ENCODE measurements at regions not wholly inside any gene's neighbourhood (a gene's known extent, or its start where the extent isn't known, plus 50 kb on each side); places are given as distances from the start of the nearest gene placed in this dataset.

GRCh38 chr14:86896701-86897100, 1096.3 kb downstream of the GALC start:
- Histone ChIP-seq H3K4me1 (ENCODE audit: insufficient read depth, low read length) (peaks cover 72% of the 10 kb centered on the region), H3K4me2 (ENCODE audit: low read depth, low read length) (no peak overlapping the region), H3K9ac (ENCODE audit: insufficient read depth, low read depth, low read length) (no peak overlapping the region), H3K27ac (ENCODE audit: extremely low read length, insufficient read depth, low read length) (no peak overlapping the region), H3K36me3 (replicated peaks in 1 of 2; ENCODE audit: control insufficient read depth in 1 of 2, insufficient read depth in 2 of 2, low read length in 2 of 2) (no peaks in the 10 kb centered on the region), H4K20me1 (ENCODE audit: insufficient read depth, low read length) (no peaks in the 10 kb centered on the region), H3K4me3 (replicated peaks in 1 of 3; ENCODE audit: insufficient read depth in 1 of 3, low read depth in 2 of 3, low read length in 3 of 3) (no peak overlapping the region), H3K79me2 (ENCODE audit: insufficient read depth, low read length) (no peaks in the 10 kb centered on the region), H2AFZ (ENCODE audit: low read length) (no peak overlapping the region), H3K9me3 (ENCODE audit: low read length) (no peaks in the 10 kb centered on the region), H3K27me3 (ENCODE audit: control insufficient read depth in 1 of 2, insufficient read depth in 2 of 2, low read length in 2 of 2) (no peaks in the 10 kb centered on the region)
- BruUV-seq (replicated peaks): no TSS peak
- POLR2A ChIA-PET: no interaction called here
- DNase-seq (ENCODE audit: low spot score) (peak; percentile 10), FAIRE-seq (no peak), ATAC-seq (no peak)
- intact Hi-C loops (cut with micrococcal nuclease; ENCODE audit: unreplicated experiment) (loop anchor here (5.0 to 10.0 kb wide), 3 partner anchors 99 to 222 kb away; no protein-coding TSS in a partner anchor), in situ Hi-C loops (cut with HindIII; ENCODE audit: extremely low pct_ligation_motif_present, low pct_unique_long_range_greater_than_20kb) (loop anchor here (10.0 kb wide), 2 partner anchors 102 to 172 kb away; no protein-coding TSS in a partner anchor)
- CTCF ChIA-PET (ENCODE audit: low intra/inter-chr PET ratio, low total read pairs): no interaction called here
- TF ChIP-seq ZNF619 (CRISPR knock-in tag; IDR thresholded peaks at IDR 0.05): no peak
- TF ChIP-seq TBP (CRISPR knock-in tag; IDR thresholded peaks at IDR 0.05): no peak
- TF ChIP-seq ZNF549 (CRISPR knock-in tag; IDR thresholded peaks at IDR 0.05): no peak
- TF ChIP-seq REPIN1 (CRISPR knock-in tag; IDR thresholded peaks at IDR 0.05; ENCODE audit: borderline replicate concordance, low read depth): no peak
- TF ChIP-seq FOXJ3 (CRISPR knock-in tag; IDR thresholded peaks at IDR 0.05; ENCODE audit: borderline replicate concordance): no peak
- no peak for TF ChIP-seq CREBL2 (CRISPR knock-in tag; IDR thresholded peaks at IDR 0.05; ENCODE audit: borderline replicate concordance)
- WGBS (ENCODE audit: low lambda C conversion rate): 91% methylated on average over 4 of the region's 4 CpGs

DNA sequence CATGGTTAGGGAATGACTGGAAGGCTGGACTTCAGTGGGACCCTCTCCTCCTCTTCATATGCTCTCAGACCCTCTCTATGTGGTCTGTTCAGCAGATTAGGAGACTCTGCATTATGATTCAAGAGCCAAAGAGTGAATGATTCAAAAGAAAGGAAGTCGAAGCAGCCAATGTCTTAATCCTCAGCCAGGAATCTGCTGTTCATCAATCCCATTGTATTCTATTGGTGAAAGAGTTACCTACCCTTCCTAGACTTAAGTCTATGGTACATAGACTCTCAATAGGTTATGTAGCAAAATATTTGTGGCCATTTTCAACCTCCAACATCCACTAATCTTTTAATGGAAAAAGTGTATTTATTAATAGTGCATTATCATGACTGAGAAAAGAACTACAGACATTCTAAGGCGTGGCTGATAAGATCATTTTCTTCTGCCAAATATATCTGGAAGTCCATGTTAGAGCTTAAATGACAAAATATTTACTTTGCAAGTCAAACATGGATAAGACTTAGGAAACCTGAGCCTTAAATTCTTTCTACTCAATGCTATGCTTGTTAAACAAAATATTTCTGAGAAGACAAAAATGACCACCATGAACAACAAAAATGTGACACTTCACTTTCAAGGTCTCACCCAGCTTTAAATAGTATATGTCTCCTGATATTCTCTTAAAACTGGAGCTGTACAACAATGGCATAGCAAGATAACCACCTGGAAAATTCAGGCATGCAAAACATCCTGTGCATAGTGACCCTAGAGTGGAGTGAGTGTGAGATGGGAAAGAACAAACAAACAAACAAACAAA, 1100.6 kb downstream of the GALC start:
- intact Hi-C loops (cut with micrococcal nuclease; ENCODE audit: unreplicated experiment) (loop anchor here (10.0 kb wide), 1 partner anchor 218 kb away; no protein-coding TSS in a partner anchor), in situ Hi-C loops (cut with HindIII; ENCODE audit: extremely low pct_ligation_motif_present, low pct_unique_long_range_greater_than_20kb) (loop anchor here (10.0 kb wide), 2 partner anchors 98 to 168 kb away; no protein-coding TSS in a partner anchor)
- ChIA-PET CTCF (ENCODE audit: low intra/inter-chr PET ratio, low total read pairs) (no interaction called here), POLR2A (no interaction called here)
- no peaks in the 10 kb centered on the region for H3K79me2 ChIP-seq (ENCODE audit: insufficient read depth, low read length)
- ATAC-seq (peak; percentile 81), DNase-seq (ENCODE audit: low spot score) (peak; percentile 79), FAIRE-seq (peak; percentile 36)
- no peaks in the 10 kb centered on the region for H3K9me3 ChIP-seq (ENCODE audit: low read length)
- H3K9ac ChIP-seq (ENCODE audit: insufficient read depth, low read depth, low read length): no peak overlapping the region
- H3K4me3 ChIP-seq (replicated peaks in 1 of 3; ENCODE audit: insufficient read depth in 1 of 3, low read depth in 2 of 3, low read length in 3 of 3): no peak overlapping the region
- no peak overlapping the region for H2AFZ ChIP-seq (ENCODE audit: low read length)
- no peaks in the 10 kb centered on the region for H3K36me3 ChIP-seq (replicated peaks in 1 of 2; ENCODE audit: control insufficient read depth in 1 of 2, insufficient read depth in 2 of 2, low read length in 2 of 2)
- H3K27ac ChIP-seq (ENCODE audit: extremely low read length, insufficient read depth, low read length): peak overlapping the region; percentile 24
- H3K4me2 ChIP-seq (ENCODE audit: low read depth, low read length): peak overlapping the region; percentile 9; the same call in 1 of the 2 replicates
- no peaks in the 10 kb centered on the region for H3K27me3 ChIP-seq (ENCODE audit: control insufficient read depth in 1 of 2, insufficient read depth in 2 of 2, low read length in 2 of 2)
- no peaks in the 10 kb centered on the region for H4K20me1 ChIP-seq (ENCODE audit: insufficient read depth, low read length)
- 9% methylated on average over 2 of the region's 2 CpGs for WGBS (ENCODE audit: low lambda C conversion rate)
- peaks cover 56% of the 10 kb centered on the region for H3K4me1 ChIP-seq (ENCODE audit: insufficient read depth, low read length)
- BruUV-seq (replicated peaks): no TSS peak
- no peak for TF ChIP-seq ZNF546 (CRISPR knock-in tag; conservative IDR thresholded peaks at IDR 0.05)
- 0 out of 2 replicates have a peak, but pooled peaks have one; percentile 29 for TF ChIP-seq NFIC (IDR thresholded peaks at IDR 0.05; ENCODE audit: low read length)
- no peak for TF ChIP-seq ZMYM2 (CRISPR knock-in tag; IDR thresholded peaks at IDR 0.05)
- TF ChIP-seq FOXM1 (CRISPR knock-in tag; IDR thresholded peaks at IDR 0.05): no peak
- TF ChIP-seq TBP (CRISPR knock-in tag; IDR thresholded peaks at IDR 0.05): no peak
- TF ChIP-seq ZMAT3 (CRISPR knock-in tag; conservative IDR thresholded peaks at IDR 0.05): no peak
- peak; percentile 59; the same call in 1 of the 2 replicates for TF ChIP-seq AHDC1 (CRISPR knock-in tag; IDR thresholded peaks at IDR 0.05; ENCODE audit: borderline replicate concordance)
